HFF-Myc (cell line): ENCODE measurements at regions not wholly inside any gene's neighbourhood (a gene's known extent, or its start where the extent isn't known, plus 50 kb on each side); places are given as distances from the start of the nearest gene placed in this dataset.

Experiments
- DNase-seq: peaks from one replicate; pipeline ENCODE4 v3.0.0-alpha.2; 2011; ENCODE audit warnings: low read depth; ENCODE audit errors: extremely low read depth
- H3K4me3 ChIP-seq: replicated peaks from 2 replicates; pipeline ENCODE4 v1.5.1; 2011; ENCODE audit warnings: low read depth, mild to moderate bottlenecking, control low read depth, low read length
- CTCF ChIP-seq: IDR thresholded peaks from 2 replicates; pipeline ENCODE4 v1.5.1; 2012; ENCODE audit warnings: mild to moderate bottlenecking, low read depth, low read length, control low read depth; ENCODE audit errors: missing control alignments

DNA sequence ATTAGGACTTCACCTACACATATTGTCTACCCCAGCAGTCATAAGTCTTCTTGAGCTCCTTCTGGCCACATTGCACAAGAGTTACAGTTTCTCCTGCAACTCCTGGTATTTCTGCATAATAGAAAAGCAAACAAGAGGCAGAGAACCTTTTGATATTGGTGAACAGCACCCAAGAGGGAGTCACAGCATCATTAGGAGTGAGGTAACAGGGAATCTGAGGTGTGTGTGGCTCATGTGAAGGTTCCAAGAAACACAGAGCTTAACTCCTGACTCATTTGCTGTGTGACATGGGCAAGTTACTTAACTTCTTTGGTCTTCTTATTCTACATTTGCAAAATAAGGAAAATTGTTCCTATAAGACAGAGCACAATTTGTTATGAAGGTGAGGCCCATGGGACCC, 374.6 kb downstream of the INSC start:
- DNase-seq, result no peak
- H3K4me3 ChIP-seq, result no peak overlapping the region
- TF ChIP-seq CTCF, result no peak

DNA sequence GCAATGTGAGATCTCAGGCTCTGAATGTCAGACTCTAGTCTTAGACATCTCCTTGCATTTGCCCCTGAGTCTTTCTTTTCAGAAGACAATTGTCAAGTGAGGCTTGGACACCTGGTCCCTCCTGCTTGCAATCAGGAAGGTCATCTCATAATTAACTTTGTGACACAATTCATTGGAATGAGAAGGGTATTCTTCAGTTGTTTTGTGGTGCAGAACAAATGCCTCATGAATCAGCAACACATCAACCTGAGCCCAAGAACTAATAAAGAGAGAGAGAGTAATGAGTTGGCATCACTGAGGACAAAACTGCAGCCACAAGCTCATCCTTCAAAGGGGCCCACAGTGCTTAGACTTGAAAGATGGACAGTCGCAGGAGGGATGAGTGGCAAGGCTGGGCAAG, 375.8 kb downstream of the INSC start:
- no peak overlapping the region for H3K4me3 ChIP-seq
- no peak for TF ChIP-seq CTCF
- no peak for DNase-seq

- H3K4me3 ChIP-seq, result no peak overlapping the region
- DNase-seq, result no peak
- TF ChIP-seq CTCF, result no peak
Measured at GRCh38 chr11:15493066-15493465, 378.3 kb downstream of the INSC start.

DNA sequence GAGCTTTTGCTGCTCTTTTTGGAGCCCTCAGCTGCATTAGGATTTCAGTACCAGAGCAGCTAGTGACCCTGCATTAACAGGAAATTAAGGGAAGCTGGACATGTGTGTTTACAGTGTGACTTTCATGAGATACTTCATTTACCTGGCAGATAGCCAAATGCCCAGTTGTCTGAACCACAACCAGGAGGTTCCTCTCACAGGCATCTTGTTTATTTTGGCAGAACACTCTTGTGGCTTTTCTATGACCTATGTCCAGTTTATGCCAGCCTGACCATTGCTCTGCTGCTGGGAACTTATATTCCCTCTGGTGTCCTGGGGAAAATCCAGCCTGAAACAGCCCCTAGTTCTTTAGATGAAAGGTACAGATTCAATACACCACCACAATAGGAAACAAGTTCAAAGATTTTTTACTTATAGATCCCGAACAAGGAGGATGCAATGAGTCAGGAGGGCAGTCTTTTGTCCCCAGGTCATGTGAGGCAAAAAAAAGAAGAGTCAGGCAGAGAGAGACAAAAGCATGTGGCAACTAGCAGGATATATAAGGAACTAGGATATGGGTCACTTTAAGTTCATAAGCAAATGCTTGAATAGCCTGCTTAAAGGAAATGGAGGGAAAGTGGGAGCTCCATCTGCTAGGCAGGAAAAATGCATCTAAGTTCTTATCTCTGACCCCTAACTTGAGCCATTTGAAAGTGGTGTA, 379.3 kb downstream of the INSC start:
- H3K4me3 ChIP-seq, result no peak overlapping the region
- DNase-seq, result no peak
- TF ChIP-seq CTCF, result no peak

DNA sequence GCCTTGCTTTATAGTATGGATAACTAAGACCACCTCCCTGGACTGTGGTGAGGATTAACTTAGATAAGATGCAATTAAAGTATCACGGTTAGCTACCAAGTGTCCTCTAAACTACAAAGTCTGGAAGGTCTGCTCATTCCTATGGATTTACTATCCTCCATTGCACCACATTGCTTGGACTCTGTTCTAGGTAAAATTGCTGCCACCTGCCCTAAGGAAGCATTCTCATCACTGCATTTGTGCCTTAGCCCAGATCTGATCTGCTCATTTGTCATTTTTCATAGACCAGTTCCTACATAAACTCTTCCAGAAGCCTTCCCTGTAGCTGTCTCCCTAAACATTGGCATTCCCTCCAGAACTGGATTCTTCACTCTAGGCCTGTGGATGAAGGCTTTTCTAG, 380.0 kb downstream of the INSC start:
- H3K4me3 ChIP-seq, result no peak overlapping the region
- DNase-seq, result no peak
- no peak for TF ChIP-seq CTCF

- no peak for DNase-seq
- no peak for TF ChIP-seq CTCF
- no peak overlapping the region for H3K4me3 ChIP-seq
Measured at GRCh38 chr11:15495462-15495861, 380.7 kb downstream of the INSC start.

GRCh38 chr11:15497366-15497765, 382.6 kb downstream of the INSC start:
- no peak for DNase-seq
- H3K4me3 ChIP-seq, result no peak overlapping the region
- no peak for TF ChIP-seq CTCF
